ENCODE measurements at regions not wholly inside any gene's neighbourhood (a gene's known extent, or its start where the extent isn't known, plus 50 kb on each side); places are given as distances from the start of the nearest gene placed in this dataset.

GRCh38 chrX:137426695-137427425 is 139.1 kb upstream of the ZIC3 start:
- no TSS peak for BruUV-seq (replicated peaks)
- intact Hi-C loops (cut with micrococcal nuclease; ENCODE audit: unreplicated experiment) = loop anchor here (5.0 kb wide), 1 partner anchor 140 kb away; the partner anchor contains the start of gene ZIC3
- peak; percentile 49 for TF ChIP-seq EZH2 (IDR thresholded peaks at IDR 0.05; ENCODE audit: borderline replicate concordance, low read depth, low read length, poor library complexity, severe bottlenecking)
- TF ChIP-seq, protein P1, sequence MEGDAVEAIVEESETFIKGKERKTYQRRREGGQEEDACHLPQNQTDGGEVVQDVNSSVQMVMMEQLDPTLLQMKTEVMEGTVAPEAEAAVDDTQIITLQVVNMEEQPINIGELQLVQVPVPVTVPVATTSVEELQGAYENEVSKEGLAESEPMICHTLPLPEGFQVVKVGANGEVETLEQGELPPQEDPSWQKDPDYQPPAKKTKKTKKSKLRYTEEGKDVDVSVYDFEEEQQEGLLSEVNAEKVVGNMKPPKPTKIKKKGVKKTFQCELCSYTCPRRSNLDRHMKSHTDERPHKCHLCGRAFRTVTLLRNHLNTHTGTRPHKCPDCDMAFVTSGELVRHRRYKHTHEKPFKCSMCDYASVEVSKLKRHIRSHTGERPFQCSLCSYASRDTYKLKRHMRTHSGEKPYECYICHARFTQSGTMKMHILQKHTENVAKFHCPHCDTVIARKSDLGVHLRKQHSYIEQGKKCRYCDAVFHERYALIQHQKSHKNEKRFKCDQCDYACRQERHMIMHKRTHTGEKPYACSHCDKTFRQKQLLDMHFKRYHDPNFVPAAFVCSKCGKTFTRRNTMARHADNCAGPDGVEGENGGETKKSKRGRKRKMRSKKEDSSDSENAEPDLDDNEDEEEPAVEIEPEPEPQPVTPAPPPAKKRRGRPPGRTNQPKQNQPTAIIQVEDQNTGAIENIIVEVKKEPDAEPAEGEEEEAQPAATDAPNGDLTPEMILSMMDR (conservative IDR thresholded peaks at IDR 0.05; ENCODE audit: low read depth, low read length) = no peak
- no peaks in the 10 kb centered on the region for H3K4me1 ChIP-seq (ENCODE audit: insufficient read depth, low read length, poor library complexity, severe bottlenecking)
- ChIA-PET POLR2A (ENCODE audit: low non-redundant PET) (no interaction called here), CTCF (no interaction called here)
- H3K4me3 ChIP-seq (ENCODE audit: low read depth, low read length, poor library complexity, severe bottlenecking) = peak overlapping the region; percentile 45
- DNase-seq (ENCODE audit: low spot score) = no peak
- no peak overlapping the region for H3K27ac ChIP-seq (ENCODE audit: low read depth, low read length, poor library complexity, severe bottlenecking)
- H3K9me3 ChIP-seq (ENCODE audit: low read depth, low read length, poor library complexity, severe bottlenecking) = no peaks in the 10 kb centered on the region
- peaks cover 47% of the 10 kb centered on the region for H3K27me3 ChIP-seq (replicated peaks; ENCODE audit: insufficient read depth, low read depth, low read length, poor library complexity)
- no peaks in the 10 kb centered on the region for H3K36me3 ChIP-seq (ENCODE audit: insufficient read depth, low read length, poor library complexity, severe bottlenecking)

- no peak for TF ChIP-seq EZH2 (IDR thresholded peaks at IDR 0.05; ENCODE audit: borderline replicate concordance, low read depth, low read length, poor library complexity, severe bottlenecking)
- TF ChIP-seq, protein P1 (conservative IDR thresholded peaks at IDR 0.05; ENCODE audit: low read depth, low read length) = no peak
- Histone ChIP-seq H3K27me3 (replicated peaks; ENCODE audit: insufficient read depth, low read depth, low read length, poor library complexity) (peaks cover 47% of the 10 kb centered on the region), H3K9me3 (ENCODE audit: low read depth, low read length, poor library complexity, severe bottlenecking) (no peaks in the 10 kb centered on the region), H3K27ac (ENCODE audit: low read depth, low read length, poor library complexity, severe bottlenecking) (no peak overlapping the region), H3K36me3 (ENCODE audit: insufficient read depth, low read length, poor library complexity, severe bottlenecking) (no peaks in the 10 kb centered on the region), H3K4me3 (ENCODE audit: low read depth, low read length, poor library complexity, severe bottlenecking) (no peak overlapping the region), H3K4me1 (ENCODE audit: insufficient read depth, low read length, poor library complexity, severe bottlenecking) (no peaks in the 10 kb centered on the region)
- intact Hi-C loops (cut with micrococcal nuclease; ENCODE audit: unreplicated experiment) = loop anchor here (5.0 kb wide), 1 partner anchor 141 kb away; the partner anchor contains the start of gene ZIC3
- POLR2A ChIA-PET (ENCODE audit: low non-redundant PET) = no interaction called here
- DNase-seq (ENCODE audit: low spot score) = no peak
- CTCF ChIA-PET = no interaction called here
- BruUV-seq (replicated peaks) = no TSS peak
Observed at GRCh38 chrX:137425986-137426385, 139.9 kb upstream of the ZIC3 start.

DNA sequence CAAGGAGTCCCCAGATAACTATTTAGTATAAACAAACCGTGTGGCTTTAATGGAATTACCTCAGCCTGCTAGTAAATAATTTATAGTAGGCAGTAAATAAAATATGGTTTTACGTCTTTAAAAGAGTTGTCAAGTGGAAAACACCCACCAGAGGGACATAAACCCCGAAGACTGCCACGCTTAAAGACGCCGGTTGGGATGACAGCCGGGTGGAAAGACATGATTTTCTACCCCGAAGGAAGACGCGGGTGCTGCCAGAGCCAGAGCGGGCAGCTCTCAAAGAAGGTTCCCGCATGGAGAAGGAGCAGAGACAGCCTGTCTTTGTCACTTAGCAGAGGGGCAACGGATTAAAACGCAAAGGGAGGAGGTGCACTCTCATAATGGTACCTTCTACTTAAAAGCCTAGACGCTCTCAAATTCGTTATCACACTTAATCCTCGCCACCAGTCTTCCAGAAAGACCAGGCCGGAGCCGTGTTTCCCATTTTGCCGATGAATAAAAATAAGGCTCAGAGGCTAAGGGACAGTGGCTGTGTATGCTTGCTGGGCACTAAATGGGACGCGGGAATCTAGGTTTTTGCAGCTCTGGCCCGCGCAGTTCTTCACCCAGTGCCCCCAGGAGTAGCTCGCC is 140.5 kb upstream of the ZIC3 start:
- CTCF ChIA-PET = no interaction called here
- no TSS peak for BruUV-seq (replicated peaks)
- intact Hi-C loops (cut with micrococcal nuclease; ENCODE audit: unreplicated experiment) = loop anchor here (5.0 kb wide), 1 partner anchor 142 kb away; the partner anchor contains the start of gene ZIC3

More for the DNA sequence above, 140.5 kb upstream of the ZIC3 start:
- H3K27ac ChIP-seq (ENCODE audit: low read depth, low read length, poor library complexity, severe bottlenecking) = no peak overlapping the region
- no peak for TF ChIP-seq EZH2 (IDR thresholded peaks at IDR 0.05; ENCODE audit: borderline replicate concordance, low read depth, low read length, poor library complexity, severe bottlenecking)
- TF ChIP-seq, protein P1 (conservative IDR thresholded peaks at IDR 0.05; ENCODE audit: low read depth, low read length) = no peak
- no peak for DNase-seq (ENCODE audit: low spot score)
- H3K4me3 ChIP-seq (ENCODE audit: low read depth, low read length, poor library complexity, severe bottlenecking) = no peak overlapping the region
- POLR2A ChIA-PET (ENCODE audit: low non-redundant PET) = no interaction called here
- no peaks in the 10 kb centered on the region for H3K4me1 ChIP-seq (ENCODE audit: insufficient read depth, low read length, poor library complexity, severe bottlenecking)
- no peaks in the 10 kb centered on the region for H3K9me3 ChIP-seq (ENCODE audit: low read depth, low read length, poor library complexity, severe bottlenecking)
- H3K27me3 ChIP-seq (replicated peaks; ENCODE audit: insufficient read depth, low read depth, low read length, poor library complexity) = peaks cover 47% of the 10 kb centered on the region
- no peaks in the 10 kb centered on the region for H3K36me3 ChIP-seq (ENCODE audit: insufficient read depth, low read length, poor library complexity, severe bottlenecking)

All from A673 (cell line).